WTC11 (cell line): ENCODE measurements at regions not wholly inside any gene's neighbourhood (a gene's known extent, or its start where the extent isn't known, plus 50 kb on each side); places are given as distances from the start of the nearest gene placed in this dataset.

Source experiments
- ATAC-seq: fragments of 200-7000 bp; cut with Tn5 transposase; 2 replicates; pipeline ENCODE4 v1.10.0; 2021; ENCODE audit warnings: mild to moderate bottlenecking, moderate library complexity
- CTCF ChIA-PET: fragments of 300-600 bp; sonication (Branson Sonifier 250); formaldehyde crosslinking; loops from one replicate; lab custom pipeline; 2021; ENCODE audit warnings: antibody characterized with exemption; lab: Charles Lee
- POLR2A ChIA-PET: fragments of 350-600 bp; sonication (Branson Sonifier 250); formaldehyde crosslinking; loops from one replicate; lab custom pipeline; 2021; ENCODE audit warnings: antibody characterized with exemption; lab: Charles Lee
- DNase-seq: peaks from one replicate; pipeline ENCODE4 v3.0.0; 2021; ENCODE audit warnings: low spot score
- H3K27ac Mint-ChIP-seq: 2 replicates; pipeline ENCODE4 v1.8.0; 2021; ENCODE audit warnings: mixed read lengths
- H3K27me3 Mint-ChIP-seq: 2 replicates; pipeline ENCODE4 v1.8.0; 2021; ENCODE audit warnings: low read depth, mild to moderate bottlenecking, moderate library complexity, mixed read lengths
- H3K36me3 Mint-ChIP-seq: 2 replicates; pipeline ENCODE4 v1.8.0; 2021; ENCODE audit warnings: mixed read lengths
- H3K4me1 Mint-ChIP-seq: 2 replicates; pipeline ENCODE4 v1.8.0; 2022; ENCODE audit warnings: mixed read lengths
- H3K4me3 Mint-ChIP-seq: 2 replicates; pipeline ENCODE4 v1.8.0; 2021; ENCODE audit warnings: mild to moderate bottlenecking, moderate library complexity, mixed read lengths
- H3K9me3 Mint-ChIP-seq: 2 replicates; pipeline ENCODE4 v1.8.0; 2021; ENCODE audit warnings: mixed read lengths
- FOXJ3 ChIP-seq: sonication (generic); formaldehyde crosslinking; IDR thresholded peaks from 2 replicates; pipeline ENCODE4 v1.9.0; 2021; ENCODE audit warnings: missing genetic modification reagents, mild to moderate bottlenecking, borderline replicate concordance
- GTF2I ChIP-seq: fragments of 250-450 bp; sonication (Bioruptor Pico); conservative IDR thresholded peaks from 2 replicates; pipeline ENCODE4 v1.4.0; 2021; ENCODE audit warnings: mild to moderate bottlenecking
- IRF2 ChIP-seq: sonication (generic); formaldehyde crosslinking; IDR thresholded peaks from 2 replicates; pipeline ENCODE4 v1.8.0; 2022; ENCODE audit warnings: low read depth, missing genetic modification reagents, borderline replicate concordance
- KAT7 ChIP-seq: sonication (generic); formaldehyde crosslinking; IDR thresholded peaks from 2 replicates; pipeline ENCODE4 v1.8.1; 2023; ENCODE audit warnings: missing genetic modification reagents, mild to moderate bottlenecking, borderline replicate concordance
- NFATC4 ChIP-seq: fragments of 250-450 bp; sonication (Bioruptor Pico); IDR thresholded peaks from 2 replicates; pipeline ENCODE4 v1.9.0; 2021; ENCODE audit warnings: mild to moderate bottlenecking
- NFYB ChIP-seq: sonication (generic); formaldehyde crosslinking; conservative IDR thresholded peaks from 2 replicates; pipeline ENCODE4 v1.8.0; 2022; ENCODE audit warnings: low read depth, missing genetic modification reagents
- NR3C1 ChIP-seq: sonication (generic); formaldehyde crosslinking; conservative IDR thresholded peaks from 2 replicates; pipeline ENCODE4 v1.8.1; 2023; ENCODE audit warnings: low read depth, mild to moderate bottlenecking, missing genetic modification reagents
- SMAD3 ChIP-seq: sonication (generic); formaldehyde crosslinking; IDR thresholded peaks from 2 replicates; pipeline ENCODE4 v1.8.0; 2022; ENCODE audit warnings: missing genetic modification reagents, mild to moderate bottlenecking, borderline replicate concordance
- SOX15 ChIP-seq: fragments of 250-450 bp; sonication (Bioruptor Pico); IDR thresholded peaks from 2 replicates; pipeline ENCODE4 v1.9.0; 2021; ENCODE audit warnings: mild to moderate bottlenecking
- SP1 ChIP-seq: sonication (generic); formaldehyde crosslinking; conservative IDR thresholded peaks from 2 replicates; pipeline ENCODE4 v1.8.1; 2022; ENCODE audit warnings: missing genetic modification reagents
- TEAD1 ChIP-seq: sonication (generic); formaldehyde crosslinking; IDR thresholded peaks from 2 replicates; pipeline ENCODE4 v1.8.0; 2022; ENCODE audit warnings: mild to moderate bottlenecking, missing genetic modification reagents
- TEAD4 ChIP-seq: sonication (generic); formaldehyde crosslinking; IDR thresholded peaks from 2 replicates; pipeline ENCODE4 v1.8.0; 2022; ENCODE audit warnings: mild to moderate bottlenecking, missing genetic modification reagents
- ZNF138 ChIP-seq: sonication (generic); formaldehyde crosslinking; conservative IDR thresholded peaks from 2 replicates; pipeline ENCODE4 v1.8.1; 2022; ENCODE audit warnings: mild to moderate bottlenecking, moderate library complexity, missing genetic modification reagents
- ZNF416 ChIP-seq: fragments of 250-450 bp; sonication (Bioruptor Pico); IDR thresholded peaks from 2 replicates; pipeline ENCODE4 v1.9.0; 2021; ENCODE audit warnings: mild to moderate bottlenecking, inconsistent platforms
- TF ChIP-seq, protein P1 (sequence below): sonication (generic); formaldehyde crosslinking; IDR thresholded peaks from 2 replicates; pipeline ENCODE4 v1.8.1; 2023; ENCODE audit warnings: mild to moderate bottlenecking, moderate library complexity, missing genetic modification reagents
- TF ChIP-seq, protein P2 (sequence below): fragments of 200-600 bp; IDR thresholded peaks from 2 replicates; pipeline ENCODE4 v1.8.0; 2022; ENCODE audit warnings: antibody characterized with exemption
- TF ChIP-seq, protein P3 (sequence below): sonication (generic); formaldehyde crosslinking; IDR thresholded peaks from 2 replicates; pipeline ENCODE4 v1.8.1; 2023; ENCODE audit warnings: mild to moderate bottlenecking, missing genetic modification reagents, moderate library complexity
- TF ChIP-seq, protein P4 (sequence below): sonication (generic); formaldehyde crosslinking; IDR thresholded peaks from 2 replicates; pipeline ENCODE4 v1.8.0; 2023; ENCODE audit warnings: missing genetic modification reagents

DNA sequence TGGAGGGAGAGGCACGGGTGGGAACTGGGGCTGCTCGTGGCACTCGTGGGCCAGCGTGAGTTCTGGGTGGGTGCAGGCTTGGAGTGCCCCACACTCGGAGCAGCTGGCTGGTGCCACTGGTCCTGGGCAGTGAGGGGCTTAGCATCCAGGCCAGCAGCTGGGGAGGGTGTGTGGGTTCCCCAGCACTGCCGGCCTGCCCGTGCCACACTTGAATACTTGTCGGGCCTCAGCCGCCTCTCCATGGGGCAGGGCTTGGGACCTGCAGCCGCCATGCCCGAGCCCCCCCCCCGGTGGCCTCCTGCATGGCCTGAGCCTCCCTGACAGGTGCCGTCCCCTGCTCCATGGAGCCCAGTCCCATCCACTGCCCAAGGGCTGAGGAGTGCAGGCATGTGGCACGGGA lies 207.2 kb downstream of the CD109 start:
- no peak for TF ChIP-seq NR3C1 (CRISPR knock-in tag)
- TF ChIP-seq TEAD4 = no peak
- no peak for TF ChIP-seq ZNF138 (CRISPR knock-in tag)
- TF ChIP-seq TEAD1 = no peak
- TF ChIP-seq, protein P1, sequence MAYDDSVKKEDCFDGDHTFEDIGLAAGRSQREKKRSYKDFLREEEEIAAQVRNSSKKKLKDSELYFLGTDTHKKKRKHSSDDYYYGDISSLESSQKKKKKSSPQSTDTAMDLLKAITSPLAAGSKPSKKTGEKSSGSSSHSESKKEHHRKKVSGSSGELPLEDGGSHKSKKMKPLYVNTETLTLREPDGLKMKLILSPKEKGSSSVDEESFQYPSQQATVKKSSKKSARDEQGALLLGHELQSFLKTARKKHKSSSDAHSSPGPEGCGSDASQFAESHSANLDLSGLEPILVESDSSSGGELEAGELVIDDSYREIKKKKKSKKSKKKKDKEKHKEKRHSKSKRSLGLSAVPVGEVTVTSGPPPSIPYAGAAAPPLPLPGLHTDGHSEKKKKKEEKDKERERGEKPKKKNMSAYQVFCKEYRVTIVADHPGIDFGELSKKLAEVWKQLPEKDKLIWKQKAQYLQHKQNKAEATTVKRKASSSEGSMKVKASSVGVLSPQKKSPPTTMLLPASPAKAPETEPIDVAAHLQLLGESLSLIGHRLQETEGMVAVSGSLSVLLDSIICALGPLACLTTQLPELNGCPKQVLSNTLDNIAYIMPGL (CRISPR knock-in tag) = no peak
- TF ChIP-seq, protein P2, sequence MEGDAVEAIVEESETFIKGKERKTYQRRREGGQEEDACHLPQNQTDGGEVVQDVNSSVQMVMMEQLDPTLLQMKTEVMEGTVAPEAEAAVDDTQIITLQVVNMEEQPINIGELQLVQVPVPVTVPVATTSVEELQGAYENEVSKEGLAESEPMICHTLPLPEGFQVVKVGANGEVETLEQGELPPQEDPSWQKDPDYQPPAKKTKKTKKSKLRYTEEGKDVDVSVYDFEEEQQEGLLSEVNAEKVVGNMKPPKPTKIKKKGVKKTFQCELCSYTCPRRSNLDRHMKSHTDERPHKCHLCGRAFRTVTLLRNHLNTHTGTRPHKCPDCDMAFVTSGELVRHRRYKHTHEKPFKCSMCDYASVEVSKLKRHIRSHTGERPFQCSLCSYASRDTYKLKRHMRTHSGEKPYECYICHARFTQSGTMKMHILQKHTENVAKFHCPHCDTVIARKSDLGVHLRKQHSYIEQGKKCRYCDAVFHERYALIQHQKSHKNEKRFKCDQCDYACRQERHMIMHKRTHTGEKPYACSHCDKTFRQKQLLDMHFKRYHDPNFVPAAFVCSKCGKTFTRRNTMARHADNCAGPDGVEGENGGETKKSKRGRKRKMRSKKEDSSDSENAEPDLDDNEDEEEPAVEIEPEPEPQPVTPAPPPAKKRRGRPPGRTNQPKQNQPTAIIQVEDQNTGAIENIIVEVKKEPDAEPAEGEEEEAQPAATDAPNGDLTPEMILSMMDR = no peak
- TF ChIP-seq SOX15 (CRISPR knock-in tag) = no peak
- TF ChIP-seq SP1 (CRISPR knock-in tag) = no peak
- TF ChIP-seq FOXJ3 (CRISPR knock-in tag) = no peak
- no peak for TF ChIP-seq ZNF416 (CRISPR knock-in tag)
- TF ChIP-seq IRF2 = no peak
- TF ChIP-seq GTF2I (CRISPR knock-in tag) = no peak
- TF ChIP-seq, protein P3, sequence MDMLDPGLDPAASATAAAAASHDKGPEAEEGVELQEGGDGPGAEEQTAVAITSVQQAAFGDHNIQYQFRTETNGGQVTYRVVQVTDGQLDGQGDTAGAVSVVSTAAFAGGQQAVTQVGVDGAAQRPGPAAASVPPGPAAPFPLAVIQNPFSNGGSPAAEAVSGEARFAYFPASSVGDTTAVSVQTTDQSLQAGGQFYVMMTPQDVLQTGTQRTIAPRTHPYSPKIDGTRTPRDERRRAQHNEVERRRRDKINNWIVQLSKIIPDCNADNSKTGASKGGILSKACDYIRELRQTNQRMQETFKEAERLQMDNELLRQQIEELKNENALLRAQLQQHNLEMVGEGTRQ (CRISPR knock-in tag) = no peak
- no peak for TF ChIP-seq NFATC4 (CRISPR knock-in tag)
- TF ChIP-seq NFYB (CRISPR knock-in tag) = no peak
- no peak for TF ChIP-seq SMAD3
- Mint-ChIP-seq H3K4me1 (no peaks in the 10 kb centered on the region), H3K36me3 (peaks cover 25% of the 10 kb centered on the region), H3K4me3 (no peak overlapping the region), H3K9me3 (peaks cover 51% of the 10 kb centered on the region), H3K27me3 (peaks cover 5% of the 10 kb centered on the region), H3K27ac (no peak overlapping the region)
- ChIA-PET CTCF (no interaction called here), POLR2A (no interaction called here)
- ATAC-seq = no peak
- DNase-seq = no peak

DNA sequence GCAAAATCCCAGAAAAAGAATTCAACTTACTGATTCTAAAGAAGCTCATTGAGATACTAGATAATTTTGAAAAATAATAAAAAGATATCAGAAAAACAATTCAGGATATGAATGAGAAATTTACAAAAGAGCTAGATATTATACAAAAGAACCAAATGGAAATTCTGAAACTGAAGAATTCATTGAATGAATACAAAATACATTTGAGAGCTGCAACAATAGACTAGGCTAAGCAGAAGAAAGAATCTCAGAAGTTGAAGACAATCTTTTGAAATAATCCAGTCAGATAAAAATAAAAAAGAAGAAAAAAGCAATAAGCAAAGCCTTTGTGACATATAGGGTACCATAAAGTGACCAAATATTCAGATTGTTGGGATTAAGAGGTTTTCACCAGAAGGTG lies 206.0 kb downstream of the CD109 start:
- H3K36me3 Mint-ChIP-seq = peaks cover 25% of the 10 kb centered on the region
- no peaks in the 10 kb centered on the region for H3K4me1 Mint-ChIP-seq
- CTCF ChIA-PET = no interaction called here
- no peak for DNase-seq
- peaks cover 5% of the 10 kb centered on the region for H3K27me3 Mint-ChIP-seq
- TF ChIP-seq, protein P4, sequence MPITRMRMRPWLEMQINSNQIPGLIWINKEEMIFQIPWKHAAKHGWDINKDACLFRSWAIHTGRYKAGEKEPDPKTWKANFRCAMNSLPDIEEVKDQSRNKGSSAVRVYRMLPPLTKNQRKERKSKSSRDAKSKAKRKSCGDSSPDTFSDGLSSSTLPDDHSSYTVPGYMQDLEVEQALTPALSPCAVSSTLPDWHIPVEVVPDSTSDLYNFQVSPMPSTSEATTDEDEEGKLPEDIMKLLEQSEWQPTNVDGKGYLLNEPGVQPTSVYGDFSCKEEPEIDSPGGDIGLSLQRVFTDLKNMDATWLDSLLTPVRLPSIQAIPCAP (CRISPR knock-in tag) = no peak
- TF ChIP-seq KAT7 (no peak), FOXJ3 (CRISPR knock-in tag) (no peak)
- TF ChIP-seq, protein P2 = no peak
- TF ChIP-seq, all 79 proteins: peak for 0
- no peak overlapping the region for H3K4me3 Mint-ChIP-seq
- no peak for ATAC-seq
- POLR2A ChIA-PET = no interaction called here
- no peak overlapping the region for H3K27ac Mint-ChIP-seq
- H3K9me3 Mint-ChIP-seq = peaks cover 47% of the 10 kb centered on the region
